Ovary (tissue), 3 donors: ENCODE measurements at regions not wholly inside any gene's neighbourhood (a gene's known extent, or its start where the extent isn't known, plus 50 kb on each side); places are given as distances from the start of the nearest gene placed in this dataset.

Experiments
- POLR2A ChIP-seq: fragments of 450-650 bp; IDR thresholded peaks from one replicate; pipeline ENCODE4 v1.6.1; 2017; ENCODE audit warnings: antibody characterized with exemption, mild to moderate bottlenecking, moderate library complexity
- TF ChIP-seq, protein P1 (sequence below), 3 donors: fragments of 450-650 bp in 2 of 3; fragments of 200-600 bp in 1 of 3; IDR thresholded peaks; one replicate each; pipeline versions ENCODE4 v1.5.1 to v1.8.0; 2016 to 2022; ENCODE audit warnings: antibody characterized with exemption in 3 of 3, mild to moderate bottlenecking in 1 of 3
- donor health status: DM: no; HTN: no; CAD: no.

DNA sequence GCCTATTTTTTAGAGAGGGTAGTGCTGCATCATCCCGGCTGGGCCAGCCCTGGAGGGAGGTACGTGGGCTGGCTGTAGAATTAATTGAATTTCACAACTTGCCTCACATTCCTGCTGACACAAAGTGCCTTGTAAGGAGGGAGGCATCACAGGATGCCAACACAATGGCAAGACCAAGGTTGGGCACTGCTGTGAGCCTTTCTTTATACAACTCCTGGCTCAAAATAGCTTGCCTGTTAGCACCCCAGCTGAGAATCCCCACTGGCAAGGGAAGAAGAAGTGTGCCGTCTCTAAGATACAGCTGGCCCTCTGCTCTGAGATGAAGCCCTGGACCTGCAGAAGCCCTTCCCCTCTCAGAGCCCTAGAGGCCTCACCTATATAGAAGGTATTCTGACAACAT is 873.9 kb downstream of the GRID1 start:
- TF ChIP-seq, protein P1, sequence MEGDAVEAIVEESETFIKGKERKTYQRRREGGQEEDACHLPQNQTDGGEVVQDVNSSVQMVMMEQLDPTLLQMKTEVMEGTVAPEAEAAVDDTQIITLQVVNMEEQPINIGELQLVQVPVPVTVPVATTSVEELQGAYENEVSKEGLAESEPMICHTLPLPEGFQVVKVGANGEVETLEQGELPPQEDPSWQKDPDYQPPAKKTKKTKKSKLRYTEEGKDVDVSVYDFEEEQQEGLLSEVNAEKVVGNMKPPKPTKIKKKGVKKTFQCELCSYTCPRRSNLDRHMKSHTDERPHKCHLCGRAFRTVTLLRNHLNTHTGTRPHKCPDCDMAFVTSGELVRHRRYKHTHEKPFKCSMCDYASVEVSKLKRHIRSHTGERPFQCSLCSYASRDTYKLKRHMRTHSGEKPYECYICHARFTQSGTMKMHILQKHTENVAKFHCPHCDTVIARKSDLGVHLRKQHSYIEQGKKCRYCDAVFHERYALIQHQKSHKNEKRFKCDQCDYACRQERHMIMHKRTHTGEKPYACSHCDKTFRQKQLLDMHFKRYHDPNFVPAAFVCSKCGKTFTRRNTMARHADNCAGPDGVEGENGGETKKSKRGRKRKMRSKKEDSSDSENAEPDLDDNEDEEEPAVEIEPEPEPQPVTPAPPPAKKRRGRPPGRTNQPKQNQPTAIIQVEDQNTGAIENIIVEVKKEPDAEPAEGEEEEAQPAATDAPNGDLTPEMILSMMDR (IDR thresholded peaks at IDR 0.05) = no peak
- TF ChIP-seq POLR2A = no peak
